ENCODE measurements at regions not wholly inside any gene's neighbourhood (a gene's known extent, or its start where the extent isn't known, plus 50 kb on each side); places are given as distances from the start of the nearest gene placed in this dataset.
A peak's percentile ranks its signal among the peaks of the same experiment; 100 is the strongest.

DNA sequence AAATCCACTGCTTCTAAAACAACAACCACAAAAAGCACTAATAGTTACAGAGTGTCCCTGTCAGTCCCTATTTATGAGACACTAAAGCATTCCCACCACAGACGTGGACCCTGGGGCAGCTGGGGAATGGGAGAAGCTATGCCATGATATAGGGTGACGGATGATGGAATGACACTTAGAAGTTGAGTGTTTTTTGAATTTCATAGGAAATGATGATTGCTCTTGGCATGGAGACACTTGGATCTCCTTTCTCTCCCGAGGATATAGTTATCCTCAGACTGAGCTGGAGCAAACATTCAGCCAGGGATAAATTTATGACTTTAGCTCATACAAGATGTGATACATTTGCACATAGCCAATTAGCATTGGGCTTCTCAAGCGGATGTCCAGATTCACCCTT lies 151.2 kb downstream of the EDN3 start (continued):
- TF ChIP-seq SAFB2 (IDR thresholded peaks at IDR 0.05; ENCODE audit: borderline replicate concordance, low read depth, low read length, severe bottlenecking): no peak

DNA sequence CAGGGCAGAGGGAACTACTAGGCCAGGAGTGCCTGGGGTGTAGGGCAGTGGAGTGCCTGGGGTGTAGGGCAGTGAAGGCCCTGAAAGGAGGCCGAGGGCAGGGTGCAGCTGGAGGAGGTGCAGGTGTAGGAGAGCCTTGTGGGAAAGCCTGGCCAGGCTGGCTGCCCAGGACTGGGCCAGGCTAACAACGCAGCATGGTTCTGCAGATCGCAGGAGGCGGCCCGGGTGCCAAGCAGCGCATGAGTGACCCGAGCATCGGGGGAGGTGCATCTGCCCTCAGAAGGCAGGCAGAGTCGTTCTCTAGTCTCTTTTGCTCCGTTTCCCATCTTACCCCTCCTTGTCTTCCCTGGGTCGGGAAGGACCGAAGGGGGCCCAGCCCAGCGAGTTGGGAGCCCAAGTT lies 151.5 kb upstream of the PHACTR3 start:
- H3K4me1 ChIP-seq (replicated peaks in 1 of 2; ENCODE audit: control insufficient read depth in 2 of 2, insufficient read depth in 2 of 2, low read length in 2 of 2): no peaks in the 10 kb centered on the region
- no peaks in the 10 kb centered on the region; the same call in 1 of the 2 replicates for H4K20me1 ChIP-seq (replicated peaks; ENCODE audit: control insufficient read depth, insufficient read depth, low read length)
- no peaks in the 10 kb centered on the region for H3K36me3 ChIP-seq (ENCODE audit: control insufficient read depth, insufficient read depth, low read length)
- DNase-seq (ENCODE audit: extremely low read depth in 1 of 4, low spot score in 3 of 4): no peak
- no peak overlapping the region for H2AFZ ChIP-seq (ENCODE audit: low read depth, low read length)
- in situ Hi-C loops (cut with MboI) (no loop called here), intact Hi-C loops (cut with micrococcal nuclease) (no loop called here)
- no peak overlapping the region for H3K4me3 ChIP-seq
- H3K9me1 ChIP-seq (ENCODE audit: control insufficient read depth, insufficient read depth, low read length): no peaks in the 10 kb centered on the region
- no TSS peak for BruUV-seq (replicated peaks)
- no peak for ATAC-seq
- no peak for FAIRE-seq
- H3K27me3 ChIP-seq (ENCODE audit: control insufficient read depth in 2 of 2, insufficient read depth in 2 of 2, low read length in 2 of 2): peaks cover 15 to 23% of the 10 kb centered on the region in 2 experiments; a peak in 4 of 5 replicates
- H3K9ac ChIP-seq (ENCODE audit: insufficient read depth in 1 of 2, low read depth in 2 of 2, low read length in 2 of 2): no peak overlapping the region
- no peak for TF ChIP-seq KLF6 (CRISPR knock-in tag; IDR thresholded peaks at IDR 0.05; ENCODE audit: borderline replicate concordance)
- H3K27ac ChIP-seq (ENCODE audit: extremely low read depth, low read depth, low read length): no peak overlapping the region
- ChIA-PET CTCF (ENCODE audit: low intra/inter-chr PET ratio) (no interaction called here), POLR2A (no interaction called here)
- 0% methylated on average over 13 of the region's 13 CpGs for WGBS (ENCODE audit: insufficient coverage, low coverage, missing lambda C conversion rate)
- H3K4me2 ChIP-seq (ENCODE audit: insufficient read depth, low read length): no peak overlapping the region
- H3K9me3 ChIP-seq (replicated peaks; ENCODE audit: control insufficient read depth, insufficient read depth, low read depth, low read length): no peaks in the 10 kb centered on the region
- H3K79me2 ChIP-seq (ENCODE audit: control insufficient read depth, insufficient read depth, low read length): no peaks in the 10 kb centered on the region

DNA sequence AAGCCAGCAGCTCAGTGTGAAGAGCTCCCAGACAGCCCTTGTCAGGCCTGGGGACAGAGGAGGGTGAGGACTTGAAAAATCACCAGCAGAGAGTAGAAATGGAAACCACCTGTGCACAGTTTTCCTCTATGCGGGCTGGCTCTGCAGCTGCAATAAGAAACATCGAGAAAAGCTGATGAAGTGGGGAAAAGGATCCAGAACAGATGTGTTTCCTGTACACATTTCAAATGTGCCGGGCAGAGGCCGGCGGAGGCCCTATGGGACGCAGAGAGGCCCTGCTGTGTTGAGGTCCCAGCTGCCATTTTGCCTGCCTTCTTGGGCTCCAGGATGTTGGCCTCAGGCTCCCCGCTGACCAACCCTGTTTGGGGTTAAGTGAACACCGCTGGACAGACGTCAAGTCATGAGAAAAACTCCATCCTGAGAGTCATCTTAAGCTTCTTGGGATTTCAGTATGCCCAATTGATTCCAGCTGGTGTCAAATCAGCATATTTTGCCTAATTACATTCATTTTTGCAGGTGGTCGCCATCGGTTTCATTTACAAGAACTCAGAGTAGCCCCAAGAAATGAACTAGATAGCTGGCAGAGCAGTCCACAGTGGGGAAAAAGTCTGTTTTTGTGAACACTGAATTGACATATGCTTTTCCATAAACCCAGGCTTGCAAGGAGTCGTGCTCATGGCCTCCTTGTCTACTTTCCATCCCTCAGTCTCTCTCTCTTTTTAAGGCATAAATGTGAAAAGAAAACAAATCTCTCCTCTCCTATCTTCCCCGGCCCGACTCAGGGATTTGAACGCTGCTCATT lies 150.4 kb upstream of the PHACTR3 start:
- no peak overlapping the region for H2AFZ ChIP-seq (ENCODE audit: low read depth, low read length)
- H3K4me2 ChIP-seq (ENCODE audit: insufficient read depth, low read length): no peak overlapping the region
- H4K20me1 ChIP-seq (replicated peaks; ENCODE audit: control insufficient read depth, insufficient read depth, low read length): no peaks in the 10 kb centered on the region; the same call in 1 of the 2 replicates
- CTCF ChIA-PET (ENCODE audit: low intra/inter-chr PET ratio): no interaction called here
- H3K9me3 ChIP-seq (replicated peaks; ENCODE audit: control insufficient read depth, insufficient read depth, low read depth, low read length): no peaks in the 10 kb centered on the region
- peaks cover 10 to 23% of the 10 kb centered on the region in 2 experiments; a peak in 4 of 5 replicates for H3K27me3 ChIP-seq (ENCODE audit: control insufficient read depth in 2 of 2, insufficient read depth in 2 of 2, low read length in 2 of 2)
- H3K9me1 ChIP-seq (ENCODE audit: control insufficient read depth, insufficient read depth, low read length): no peaks in the 10 kb centered on the region
- H3K4me1 ChIP-seq (replicated peaks in 1 of 2; ENCODE audit: control insufficient read depth in 2 of 2, insufficient read depth in 2 of 2, low read length in 2 of 2): no peaks in the 10 kb centered on the region
- 0% methylated on average over 15 of the region's 15 CpGs for WGBS (ENCODE audit: insufficient coverage, low coverage, missing lambda C conversion rate)
- no peaks in the 10 kb centered on the region for H3K36me3 ChIP-seq (ENCODE audit: control insufficient read depth, insufficient read depth, low read length)
- ATAC-seq: no peak
- DNase-seq (ENCODE audit: extremely low read depth in 1 of 4, low spot score in 3 of 4): no peak
- POLR2A ChIA-PET: no interaction called here
- no peak overlapping the region for H3K4me3 ChIP-seq
- FAIRE-seq: no peak
- TF ChIP-seq EP400 (IDR thresholded peaks at IDR 0.05) (no peak), HSF4 (CRISPR knock-in tag; IDR thresholded peaks at IDR 0.05; ENCODE audit: borderline replicate concordance) (no peak), ZNF316 (IDR thresholded peaks at IDR 0.05) (peak; percentile 27; the same call in 1 of the 2 replicates)
- no peak overlapping the region for H3K9ac ChIP-seq (ENCODE audit: insufficient read depth in 1 of 2, low read depth in 2 of 2, low read length in 2 of 2)
- no peak overlapping the region for H3K27ac ChIP-seq (ENCODE audit: extremely low read depth, low read depth, low read length)
- no peaks in the 10 kb centered on the region for H3K79me2 ChIP-seq (ENCODE audit: control insufficient read depth, insufficient read depth, low read length)
- no TSS peak for BruUV-seq (replicated peaks)
- in situ Hi-C loops (cut with MboI) (no loop called here), intact Hi-C loops (cut with micrococcal nuclease) (no loop called here)

All from K562 (cell line).